ENCODE measurements at regions not wholly inside any gene's neighbourhood (a gene's known extent, or its start where the extent isn't known, plus 50 kb on each side); places are given as distances from the start of the nearest gene placed in this dataset.

- no peak for DNase-seq (ENCODE audit: low spot score in 2 of 2)
- H3K27me3 ChIP-seq = no peaks in the 10 kb centered on the region
- H3K4me1 ChIP-seq = peaks cover 16% of the 10 kb centered on the region
- no peaks in the 10 kb centered on the region for H3K36me3 ChIP-seq
- no peak for TF ChIP-seq EP300 (IDR thresholded peaks at IDR 0.05)
- no peak for TF ChIP-seq POLR2AphosphoS5 (IDR thresholded peaks at IDR 0.05)
- no peak for TF ChIP-seq POLR2A (IDR thresholded peaks at IDR 0.05)
- no peak for TF ChIP-seq CTCF (IDR thresholded peaks at IDR 0.05)
- no peak overlapping the region for H3K4me3 ChIP-seq
- H3K27ac ChIP-seq = no peak overlapping the region
- WGBS = 69% methylated on average over 7 of the region's 7 CpGs
- no peaks in the 10 kb centered on the region for H3K9me3 ChIP-seq
Observed at GRCh38 chr1:184158896-184159681, 107.6 kb downstream of the TSEN15 start.

- DNase-seq (ENCODE audit: low spot score in 2 of 2) = no peak
- no peak for TF ChIP-seq CTCF (IDR thresholded peaks at IDR 0.05)
- no peak for TF ChIP-seq POLR2A (IDR thresholded peaks at IDR 0.05)
- TF ChIP-seq EP300 (IDR thresholded peaks at IDR 0.05) = no peak
- no peak for TF ChIP-seq POLR2AphosphoS5 (IDR thresholded peaks at IDR 0.05)
- Histone ChIP-seq H3K4me3 (no peak overlapping the region), H3K27me3 (no peaks in the 10 kb centered on the region), H3K4me1 (peaks cover 16% of the 10 kb centered on the region), H3K27ac (no peak overlapping the region), H3K9me3 (no peaks in the 10 kb centered on the region), H3K36me3 (no peaks in the 10 kb centered on the region)
- 46% methylated on average over 2 of the region's 2 CpGs for WGBS
Observed at GRCh38 chr1:184160236-184160635, 108.7 kb downstream of the TSEN15 start.

- no peak for TF ChIP-seq POLR2AphosphoS5 (IDR thresholded peaks at IDR 0.05)
- TF ChIP-seq CTCF (IDR thresholded peaks at IDR 0.05) = no peak
- TF ChIP-seq EP300 (IDR thresholded peaks at IDR 0.05) = no peak
- no peak for TF ChIP-seq POLR2A (IDR thresholded peaks at IDR 0.05)
- H3K4me1 ChIP-seq = peaks cover 16% of the 10 kb centered on the region
- WGBS = 25% methylated on average over 3 of the region's 3 CpGs
- DNase-seq (ENCODE audit: low spot score in 2 of 2) = no peak
- no peaks in the 10 kb centered on the region for H3K36me3 ChIP-seq
- no peaks in the 10 kb centered on the region for H3K27me3 ChIP-seq
- no peak overlapping the region for H3K27ac ChIP-seq
- no peaks in the 10 kb centered on the region for H3K9me3 ChIP-seq
- no peak overlapping the region for H3K4me3 ChIP-seq
Observed at GRCh38 chr1:184161071-184161698, 109.7 kb downstream of the TSEN15 start.

GRCh38 chr1:184162281-184162680, 110.8 kb downstream of the TSEN15 start:
- WGBS = 58% methylated on average over 9 of the region's 9 CpGs
- TF ChIP-seq POLR2AphosphoS5 (IDR thresholded peaks at IDR 0.05) (no peak), CTCF (IDR thresholded peaks at IDR 0.05) (no peak), EP300 (IDR thresholded peaks at IDR 0.05) (no peak), POLR2A (IDR thresholded peaks at IDR 0.05) (no peak)
- peaks cover 16% of the 10 kb centered on the region for H3K4me1 ChIP-seq
- DNase-seq (ENCODE audit: low spot score in 2 of 2) = no peak
- peak overlapping the region; percentile 18 for H3K27ac ChIP-seq
- no peaks in the 10 kb centered on the region for H3K9me3 ChIP-seq
- H3K4me3 ChIP-seq = no peak overlapping the region
- H3K27me3 ChIP-seq = no peaks in the 10 kb centered on the region
- H3K36me3 ChIP-seq = no peaks in the 10 kb centered on the region

GRCh38 chr1:184163674-184164465, 112.3 kb downstream of the TSEN15 start:
- 62% methylated on average over 3 of the region's 3 CpGs for WGBS
- H3K4me3 ChIP-seq = no peak overlapping the region
- H3K27ac ChIP-seq = no peak overlapping the region
- no peaks in the 10 kb centered on the region for H3K36me3 ChIP-seq
- H3K4me1 ChIP-seq = peaks cover 13% of the 10 kb centered on the region
- H3K9me3 ChIP-seq = no peaks in the 10 kb centered on the region
- TF ChIP-seq EP300 (IDR thresholded peaks at IDR 0.05) = no peak
- no peak for TF ChIP-seq POLR2AphosphoS5 (IDR thresholded peaks at IDR 0.05)
- no peak for TF ChIP-seq POLR2A (IDR thresholded peaks at IDR 0.05)
- no peak for TF ChIP-seq CTCF (IDR thresholded peaks at IDR 0.05)
- DNase-seq (ENCODE audit: low spot score in 2 of 2) = no peak
- H3K27me3 ChIP-seq = no peaks in the 10 kb centered on the region

All from suprapubic skin (tissue), 4 donors.